Hepatocyte (in vitro differentiated cells): ENCODE measurements at regions not wholly inside any gene's neighbourhood (a gene's known extent, or its start where the extent isn't known, plus 50 kb on each side); places are given as distances from the start of the nearest gene placed in this dataset.

Experiments
- CTCF ChIP-seq: fragments of 200-600 bp; sonication (generic); IDR thresholded peaks from 2 replicates; pipeline ENCODE4 v1.5.1; 2016; ENCODE audit warnings: antibody characterized with exemption, mild to moderate bottlenecking; ENCODE audit not compliant: poor library complexity
- EZH2 ChIP-seq: fragments of 200-600 bp; sonication (generic); IDR thresholded peaks from 2 replicates; pipeline ENCODE4 v1.6.1; 2016; ENCODE audit warnings: antibody characterized with exemption, mild to moderate bottlenecking, borderline replicate concordance

- TF ChIP-seq CTCF, result no peak
- TF ChIP-seq EZH2, result no peak
Measured at GRCh38 chr2:108074150-108074549, 87.8 kb downstream of the SLC5A7 start.
